ENCODE measurements at regions not wholly inside any gene's neighbourhood (a gene's known extent, or its start where the extent isn't known, plus 50 kb on each side); places are given as distances from the start of the nearest gene placed in this dataset.

DNA sequence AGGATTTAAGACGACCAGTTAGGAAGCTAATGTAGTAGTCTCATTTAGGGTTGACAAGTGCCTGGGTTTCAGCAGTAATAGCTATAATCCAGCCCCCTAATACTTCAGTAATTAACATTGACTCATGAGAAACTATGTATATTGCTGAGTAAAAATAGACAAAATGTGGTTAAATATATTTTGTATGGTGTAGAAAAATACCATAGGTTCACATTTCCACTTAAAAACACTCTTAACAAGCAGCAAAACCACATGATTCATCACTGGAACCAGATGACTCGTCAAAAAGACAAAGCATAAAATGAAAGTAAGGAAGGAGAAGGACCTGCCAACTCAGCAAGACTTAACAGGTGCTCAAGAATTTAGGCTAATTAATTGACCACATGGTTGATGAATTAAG lies 288.9 kb downstream of the EFHB start:
- TF ChIP-seq JUND (IDR thresholded peaks at IDR 0.05) (no peak), ELF1 (IDR thresholded peaks at IDR 0.05; ENCODE audit: borderline replicate concordance, low read depth) (no peak), ZNF274 (IDR thresholded peaks at IDR 0.05; ENCODE audit: low read depth, low read length) (no peak), POLR2A (IDR thresholded peaks at IDR 0.05; ENCODE audit: borderline replicate concordance, extremely low read depth, insufficient read depth, insufficient read length) (no peak), EGR1 (IDR thresholded peaks at IDR 0.05; ENCODE audit: low read depth) (no peak), CEBPB (IDR thresholded peaks at IDR 0.05; ENCODE audit: low read depth) (no peak), SP1 (IDR thresholded peaks at IDR 0.05; ENCODE audit: low read depth) (no peak), FOSL1 (IDR thresholded peaks at IDR 0.05; ENCODE audit: low read depth) (no peak), SIN3A (IDR thresholded peaks at IDR 0.05; ENCODE audit: low read depth) (no peak), CBX3 (IDR thresholded peaks at IDR 0.05; ENCODE audit: low read depth) (no peak), TCF7L2 (IDR thresholded peaks at IDR 0.05; ENCODE audit: borderline replicate concordance, extremely low read depth, insufficient read depth, insufficient read length) (no peak)
- TF ChIP-seq, protein P1, sequence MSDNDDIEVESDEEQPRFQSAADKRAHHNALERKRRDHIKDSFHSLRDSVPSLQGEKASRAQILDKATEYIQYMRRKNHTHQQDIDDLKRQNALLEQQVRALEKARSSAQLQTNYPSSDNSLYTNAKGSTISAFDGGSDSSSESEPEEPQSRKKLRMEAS (IDR thresholded peaks at IDR 0.05): no peak
- TF ChIP-seq, protein P2, sequence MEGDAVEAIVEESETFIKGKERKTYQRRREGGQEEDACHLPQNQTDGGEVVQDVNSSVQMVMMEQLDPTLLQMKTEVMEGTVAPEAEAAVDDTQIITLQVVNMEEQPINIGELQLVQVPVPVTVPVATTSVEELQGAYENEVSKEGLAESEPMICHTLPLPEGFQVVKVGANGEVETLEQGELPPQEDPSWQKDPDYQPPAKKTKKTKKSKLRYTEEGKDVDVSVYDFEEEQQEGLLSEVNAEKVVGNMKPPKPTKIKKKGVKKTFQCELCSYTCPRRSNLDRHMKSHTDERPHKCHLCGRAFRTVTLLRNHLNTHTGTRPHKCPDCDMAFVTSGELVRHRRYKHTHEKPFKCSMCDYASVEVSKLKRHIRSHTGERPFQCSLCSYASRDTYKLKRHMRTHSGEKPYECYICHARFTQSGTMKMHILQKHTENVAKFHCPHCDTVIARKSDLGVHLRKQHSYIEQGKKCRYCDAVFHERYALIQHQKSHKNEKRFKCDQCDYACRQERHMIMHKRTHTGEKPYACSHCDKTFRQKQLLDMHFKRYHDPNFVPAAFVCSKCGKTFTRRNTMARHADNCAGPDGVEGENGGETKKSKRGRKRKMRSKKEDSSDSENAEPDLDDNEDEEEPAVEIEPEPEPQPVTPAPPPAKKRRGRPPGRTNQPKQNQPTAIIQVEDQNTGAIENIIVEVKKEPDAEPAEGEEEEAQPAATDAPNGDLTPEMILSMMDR (IDR thresholded peaks at IDR 0.05 in 2 of 3, conservative IDR thresholded peaks at IDR 0.05 in 1 of 3; ENCODE audit: borderline replicate concordance in 1 of 3, insufficient read depth in 1 of 3, low read depth in 2 of 3, low read length in 2 of 3): no peak
- TF ChIP-seq, protein P3, sequence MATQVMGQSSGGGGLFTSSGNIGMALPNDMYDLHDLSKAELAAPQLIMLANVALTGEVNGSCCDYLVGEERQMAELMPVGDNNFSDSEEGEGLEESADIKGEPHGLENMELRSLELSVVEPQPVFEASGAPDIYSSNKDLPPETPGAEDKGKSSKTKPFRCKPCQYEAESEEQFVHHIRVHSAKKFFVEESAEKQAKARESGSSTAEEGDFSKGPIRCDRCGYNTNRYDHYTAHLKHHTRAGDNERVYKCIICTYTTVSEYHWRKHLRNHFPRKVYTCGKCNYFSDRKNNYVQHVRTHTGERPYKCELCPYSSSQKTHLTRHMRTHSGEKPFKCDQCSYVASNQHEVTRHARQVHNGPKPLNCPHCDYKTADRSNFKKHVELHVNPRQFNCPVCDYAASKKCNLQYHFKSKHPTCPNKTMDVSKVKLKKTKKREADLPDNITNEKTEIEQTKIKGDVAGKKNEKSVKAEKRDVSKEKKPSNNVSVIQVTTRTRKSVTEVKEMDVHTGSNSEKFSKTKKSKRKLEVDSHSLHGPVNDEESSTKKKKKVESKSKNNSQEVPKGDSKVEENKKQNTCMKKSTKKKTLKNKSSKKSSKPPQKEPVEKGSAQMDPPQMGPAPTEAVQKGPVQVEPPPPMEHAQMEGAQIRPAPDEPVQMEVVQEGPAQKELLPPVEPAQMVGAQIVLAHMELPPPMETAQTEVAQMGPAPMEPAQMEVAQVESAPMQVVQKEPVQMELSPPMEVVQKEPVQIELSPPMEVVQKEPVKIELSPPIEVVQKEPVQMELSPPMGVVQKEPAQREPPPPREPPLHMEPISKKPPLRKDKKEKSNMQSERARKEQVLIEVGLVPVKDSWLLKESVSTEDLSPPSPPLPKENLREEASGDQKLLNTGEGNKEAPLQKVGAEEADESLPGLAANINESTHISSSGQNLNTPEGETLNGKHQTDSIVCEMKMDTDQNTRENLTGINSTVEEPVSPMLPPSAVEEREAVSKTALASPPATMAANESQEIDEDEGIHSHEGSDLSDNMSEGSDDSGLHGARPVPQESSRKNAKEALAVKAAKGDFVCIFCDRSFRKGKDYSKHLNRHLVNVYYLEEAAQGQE (IDR thresholded peaks at IDR 0.05; ENCODE audit: low read depth): no peak
- TF ChIP-seq, protein P4, sequence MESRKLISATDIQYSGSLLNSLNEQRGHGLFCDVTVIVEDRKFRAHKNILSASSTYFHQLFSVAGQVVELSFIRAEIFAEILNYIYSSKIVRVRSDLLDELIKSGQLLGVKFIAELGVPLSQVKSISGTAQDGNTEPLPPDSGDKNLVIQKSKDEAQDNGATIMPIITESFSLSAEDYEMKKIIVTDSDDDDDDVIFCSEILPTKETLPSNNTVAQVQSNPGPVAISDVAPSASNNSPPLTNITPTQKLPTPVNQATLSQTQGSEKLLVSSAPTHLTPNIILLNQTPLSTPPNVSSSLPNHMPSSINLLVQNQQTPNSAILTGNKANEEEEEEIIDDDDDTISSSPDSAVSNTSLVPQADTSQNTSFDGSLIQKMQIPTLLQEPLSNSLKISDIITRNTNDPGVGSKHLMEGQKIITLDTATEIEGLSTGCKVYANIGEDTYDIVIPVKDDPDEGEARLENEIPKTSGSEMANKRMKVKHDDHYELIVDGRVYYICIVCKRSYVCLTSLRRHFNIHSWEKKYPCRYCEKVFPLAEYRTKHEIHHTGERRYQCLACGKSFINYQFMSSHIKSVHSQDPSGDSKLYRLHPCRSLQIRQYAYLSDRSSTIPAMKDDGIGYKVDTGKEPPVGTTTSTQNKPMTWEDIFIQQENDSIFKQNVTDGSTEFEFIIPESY (IDR thresholded peaks at IDR 0.05; ENCODE audit: extremely low read depth, insufficient replicate concordance, low read length): no peak
- H4K20me1 ChIP-seq (ENCODE audit: insufficient read depth): no peaks in the 10 kb centered on the region; the same call in 1 of the 2 replicates
- DNase-seq (ENCODE audit: low read depth, low spot score) (no peak), ATAC-seq (no peak)
- no peaks in the 10 kb centered on the region for H3K79me2 ChIP-seq (ENCODE audit: insufficient read depth, low read length)
- no peaks in the 10 kb centered on the region for H3K36me3 ChIP-seq (ENCODE audit: control insufficient read depth in 1 of 2, insufficient read depth in 2 of 2, low read length in 2 of 2)
- no peaks in the 10 kb centered on the region for H3K27me3 ChIP-seq (ENCODE audit: insufficient read depth, low read length)
- H3K9me3 ChIP-seq (ENCODE audit: control insufficient read depth in 1 of 2, insufficient read depth in 1 of 2, low read depth in 1 of 2, low read length in 2 of 2): no peaks in the 10 kb centered on the region; a peak in 1 of 4 replicates
- no peak overlapping the region for H3K9ac ChIP-seq (ENCODE audit: low read length)
- ChIA-PET CTCF (no interaction called here), POLR2A (no interaction called here), RAD21 (ENCODE audit: low non-redundant PET in 1 of 2, low total read pairs in 2 of 2, uncharacterized antibody in 2 of 2, unreplicated experiment in 2 of 2) (no interaction called here)
- no peak overlapping the region for H2AFZ ChIP-seq (ENCODE audit: low read depth, low read length, poor library complexity, severe bottlenecking)
- no peaks in the 10 kb centered on the region for H3K9me2 ChIP-seq (ENCODE audit: insufficient read depth)
- H3K4me1 ChIP-seq (ENCODE audit: control insufficient read depth in 1 of 2, insufficient read depth in 2 of 2, low read length in 2 of 2): no peaks in the 10 kb centered on the region
- intact Hi-C loops (cut with micrococcal nuclease): no loop called here
- H3K4me2 ChIP-seq (ENCODE audit: low read length): no peak overlapping the region
- no peak overlapping the region for H3K27ac ChIP-seq (ENCODE audit: low read depth, low read length)
- no peak overlapping the region for H3K4me3 ChIP-seq (replicated peaks in 1 of 2; ENCODE audit: low read depth in 1 of 2, low read length in 2 of 2)
- no TSS peak for BruUV-seq (replicated peaks)

Measured in HCT116 (cell line).